Effector memory CD4-positive, alpha-beta T cell (primary cell): ENCODE measurements at regions not wholly inside any gene's neighbourhood (a gene's known extent, or its start where the extent isn't known, plus 50 kb on each side); places are given as distances from the start of the nearest gene placed in this dataset.

Source experiments
- DNase-seq, 3 donors: peaks; one replicate each; pipeline ENCODE4 v3.0.0-alpha.2; 2020
- H3K27ac ChIP-seq: 2 replicates; pipeline ENCODE4 v1.7.0; 2013; ENCODE audit warnings: mild to moderate bottlenecking, low read length, moderate library complexity; ENCODE audit not compliant: insufficient read depth, poor library complexity, severe bottlenecking
- H3K27me3 ChIP-seq: replicated peaks from 2 replicates; pipeline ENCODE4 v1.7.0; 2013; ENCODE audit warnings: mild to moderate bottlenecking, low read length; ENCODE audit not compliant: insufficient read depth, control insufficient read depth, poor library complexity, severe bottlenecking
- H3K36me3 ChIP-seq: 2 replicates; pipeline ENCODE4 v1.7.0; 2013; ENCODE audit warnings: mild to moderate bottlenecking, low read length, moderate library complexity; ENCODE audit not compliant: control insufficient read depth, insufficient read depth
- H3K4me1 ChIP-seq: 2 replicates; pipeline ENCODE4 v1.7.0; 2013; ENCODE audit warnings: low read length, mild to moderate bottlenecking; ENCODE audit not compliant: control insufficient read depth, insufficient read depth, poor library complexity, severe bottlenecking
- H3K4me3 ChIP-seq: 2 replicates; pipeline ENCODE4 v1.7.0; 2013; ENCODE audit warnings: low read length, low read depth, mild to moderate bottlenecking; ENCODE audit not compliant: insufficient read depth, poor library complexity, severe bottlenecking
- H3K9me3 ChIP-seq: 2 replicates; pipeline ENCODE4 v1.7.0; 2013; ENCODE audit warnings: mild to moderate bottlenecking, low read length, moderate library complexity; ENCODE audit not compliant: control insufficient read depth

GRCh38 chr11:11022125-11022730, 164.4 kb upstream of the ZBED5 start:
- Histone ChIP-seq H3K36me3 (no peaks in the 10 kb centered on the region), H3K9me3 (no peaks in the 10 kb centered on the region), H3K4me1 (no peaks in the 10 kb centered on the region), H3K27me3 (no peaks in the 10 kb centered on the region), H3K4me3 (no peak overlapping the region), H3K27ac (no peak overlapping the region)
- DNase-seq = no peak

- Histone ChIP-seq H3K4me3 (no peak overlapping the region), H3K36me3 (no peaks in the 10 kb centered on the region), H3K27me3 (no peaks in the 10 kb centered on the region), H3K27ac (no peak overlapping the region), H3K4me1 (no peaks in the 10 kb centered on the region), H3K9me3 (no peaks in the 10 kb centered on the region)
- DNase-seq = no peak
These were observed 163.7 kb upstream of the ZBED5 start for GRCh38 chr11:11021563-11021962.

DNA sequence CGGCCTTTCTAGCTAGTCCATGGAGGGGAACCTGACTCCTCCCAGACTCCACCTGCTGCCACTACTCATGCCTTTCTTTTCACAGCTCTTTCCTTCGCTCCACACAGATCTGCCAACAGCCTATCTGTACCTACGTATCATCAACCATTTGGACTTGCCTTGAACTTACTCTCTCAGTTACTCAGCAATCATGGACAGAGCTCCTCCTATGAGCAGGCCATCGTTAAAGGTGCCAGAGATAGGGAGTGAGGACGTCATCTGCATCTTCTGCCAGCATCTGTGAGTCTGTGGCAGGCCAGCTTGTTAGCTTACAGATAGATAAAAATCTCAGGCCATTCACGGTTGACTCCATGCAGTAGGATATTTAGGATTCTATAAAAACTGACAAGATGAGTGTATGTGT, 162.9 kb upstream of the ZBED5 start:
- H3K9me3 ChIP-seq = no peaks in the 10 kb centered on the region
- H3K27me3 ChIP-seq = no peaks in the 10 kb centered on the region
- no peaks in the 10 kb centered on the region for H3K36me3 ChIP-seq
- no peak for DNase-seq
- H3K4me1 ChIP-seq = no peaks in the 10 kb centered on the region
- H3K4me3 ChIP-seq = no peak overlapping the region
- H3K27ac ChIP-seq = no peak overlapping the region

DNA sequence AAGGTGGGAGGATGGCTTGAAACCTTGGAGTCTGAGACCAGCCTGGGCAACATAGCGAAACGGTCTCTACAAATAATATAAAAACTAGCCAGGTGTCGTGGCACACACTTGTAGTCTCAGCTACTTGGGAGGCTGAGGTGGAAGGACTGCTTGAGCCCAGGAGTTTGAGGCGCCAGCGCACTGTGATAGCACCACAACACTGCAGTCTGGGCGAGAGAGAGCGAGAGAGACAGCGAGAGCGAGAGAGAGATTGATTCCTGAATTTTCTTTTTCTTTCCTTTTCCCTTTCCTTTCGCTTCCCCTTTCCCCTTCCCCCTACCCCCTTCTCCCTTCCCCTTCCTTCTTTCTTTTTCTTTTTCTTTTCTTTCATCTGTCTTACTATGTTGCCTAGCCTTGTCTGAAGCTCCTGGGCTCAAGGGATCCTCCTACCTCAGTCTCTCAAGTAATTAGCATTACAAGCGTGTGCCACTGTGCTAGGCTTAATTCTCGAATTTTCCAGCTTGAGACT, 162.4 kb upstream of the ZBED5 start:
- Histone ChIP-seq H3K4me1 (no peaks in the 10 kb centered on the region), H3K27ac (no peak overlapping the region), H3K27me3 (no peaks in the 10 kb centered on the region), H3K4me3 (no peak overlapping the region), H3K9me3 (no peaks in the 10 kb centered on the region), H3K36me3 (no peaks in the 10 kb centered on the region)
- DNase-seq = no peak

- Histone ChIP-seq H3K9me3 (no peaks in the 10 kb centered on the region), H3K36me3 (no peaks in the 10 kb centered on the region), H3K27me3 (no peaks in the 10 kb centered on the region), H3K4me1 (no peaks in the 10 kb centered on the region), H3K27ac (no peak overlapping the region), H3K4me3 (no peak overlapping the region)
- DNase-seq = no peak
These were observed 159.1 kb upstream of the ZBED5 start for GRCh38 chr11:11016943-11017342.

DNA sequence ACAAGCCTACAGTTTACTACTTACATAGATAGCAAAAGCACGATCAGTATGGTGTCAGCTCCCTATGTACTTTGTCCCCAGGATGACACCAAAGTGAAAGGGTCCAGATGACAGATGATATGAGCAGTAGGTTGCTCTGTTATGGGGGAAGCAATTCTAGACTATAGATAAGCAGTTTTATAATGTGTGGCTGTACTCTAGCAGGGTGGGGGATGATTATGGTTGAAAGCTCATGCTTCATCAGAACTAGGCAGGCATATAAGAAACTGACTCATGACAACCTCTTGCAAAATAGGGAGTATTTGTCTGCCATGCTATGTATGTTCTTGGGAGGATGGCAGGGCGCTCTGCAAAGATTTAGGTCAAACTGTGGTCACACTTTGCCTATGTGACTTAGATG, 158.2 kb upstream of the ZBED5 start:
- Histone ChIP-seq H3K4me3 (no peak overlapping the region), H3K9me3 (no peaks in the 10 kb centered on the region), H3K27ac (no peak overlapping the region), H3K4me1 (no peaks in the 10 kb centered on the region), H3K36me3 (no peaks in the 10 kb centered on the region), H3K27me3 (no peaks in the 10 kb centered on the region)
- DNase-seq = no peak

DNA sequence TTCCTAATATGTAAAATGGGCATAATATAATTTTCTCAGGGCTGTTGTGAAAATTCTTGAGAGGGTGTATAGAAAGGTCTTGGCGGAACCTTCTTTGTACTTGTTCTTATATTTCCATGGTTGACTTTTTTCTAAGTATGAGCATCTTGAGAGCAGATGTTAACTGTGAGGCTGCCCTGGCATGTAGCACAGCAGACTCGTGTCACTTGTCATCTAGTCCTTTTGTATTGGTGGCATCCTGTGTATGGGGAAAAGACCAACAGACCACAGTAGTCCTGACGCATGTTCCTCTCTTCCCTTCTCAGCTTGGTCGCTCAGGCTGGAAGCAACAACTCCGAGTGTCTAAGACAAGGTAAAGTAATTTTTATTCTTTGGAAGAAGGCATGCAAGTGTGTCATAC, 153.8 kb upstream of the ZBED5 start:
- Histone ChIP-seq H3K9me3 (no peaks in the 10 kb centered on the region), H3K36me3 (no peaks in the 10 kb centered on the region), H3K27me3 (no peaks in the 10 kb centered on the region), H3K4me1 (no peaks in the 10 kb centered on the region), H3K4me3 (no peak overlapping the region), H3K27ac (no peak overlapping the region)
- DNase-seq = no peak

DNA sequence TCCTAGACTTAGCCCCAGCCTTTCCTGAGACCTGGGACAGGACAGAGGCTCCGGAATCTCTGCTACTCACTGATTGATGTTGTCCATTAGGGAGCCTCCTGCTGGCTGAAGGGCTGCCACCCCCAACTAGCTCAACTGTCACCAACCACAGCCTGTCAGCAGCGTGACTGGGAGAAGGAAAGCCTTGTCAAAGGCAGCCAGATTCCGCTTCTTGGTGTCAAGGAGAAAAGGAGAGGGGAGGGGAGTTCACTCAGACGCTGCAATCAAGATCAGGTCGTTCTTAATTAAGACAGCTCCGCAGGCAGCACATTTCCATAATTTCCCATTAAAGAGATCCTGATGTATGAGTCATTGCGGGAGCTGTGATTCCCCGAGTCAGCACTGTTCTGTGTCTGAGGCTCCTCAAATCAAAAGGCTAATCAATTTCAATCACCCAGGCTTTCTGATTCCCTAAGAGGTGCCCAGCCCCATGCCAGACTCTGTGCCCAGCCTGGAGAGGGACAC, 152.8 kb upstream of the ZBED5 start:
- no peaks in the 10 kb centered on the region for H3K9me3 ChIP-seq
- H3K4me1 ChIP-seq = no peaks in the 10 kb centered on the region
- H3K27me3 ChIP-seq = no peaks in the 10 kb centered on the region
- no peaks in the 10 kb centered on the region for H3K36me3 ChIP-seq
- H3K27ac ChIP-seq = no peak overlapping the region
- no peak overlapping the region for H3K4me3 ChIP-seq
- no peak for DNase-seq

- Histone ChIP-seq H3K9me3 (no peaks in the 10 kb centered on the region), H3K36me3 (no peaks in the 10 kb centered on the region), H3K4me3 (no peak overlapping the region), H3K4me1 (no peaks in the 10 kb centered on the region), H3K27ac (no peak overlapping the region), H3K27me3 (no peaks in the 10 kb centered on the region)
- no peak for DNase-seq
These were observed 151.3 kb upstream of the ZBED5 start for GRCh38 chr11:11009179-11009578.

DNA sequence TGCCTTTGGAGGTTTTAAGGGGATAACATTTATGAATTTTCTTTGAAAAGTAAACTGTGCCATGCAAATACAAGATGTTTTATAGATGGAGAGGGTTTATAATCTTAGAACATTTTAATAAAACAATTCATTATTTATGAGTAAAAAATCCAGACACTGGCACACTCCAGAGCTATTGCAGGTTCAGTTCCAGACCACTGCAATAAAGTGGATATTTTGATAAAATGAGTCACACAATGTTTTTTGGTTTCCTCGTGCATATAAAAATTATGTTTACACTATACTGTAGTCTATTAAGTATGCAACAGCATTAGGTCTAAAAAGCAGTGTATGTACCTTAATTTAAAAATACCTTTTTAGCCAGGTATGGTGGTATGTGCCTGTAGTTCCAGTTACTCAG, 146.2 kb upstream of the ZBED5 start:
- H3K4me1 ChIP-seq = no peaks in the 10 kb centered on the region
- DNase-seq = no peak
- H3K27ac ChIP-seq = no peak overlapping the region
- no peak overlapping the region for H3K4me3 ChIP-seq
- no peaks in the 10 kb centered on the region for H3K36me3 ChIP-seq
- H3K9me3 ChIP-seq = no peaks in the 10 kb centered on the region
- no peaks in the 10 kb centered on the region for H3K27me3 ChIP-seq
